ENCODE measurements at regions not wholly inside any gene's neighbourhood (a gene's known extent, or its start where the extent isn't known, plus 50 kb on each side); places are given as distances from the start of the nearest gene placed in this dataset.
"Not testable (repeated sequence)": the region's sequence is repeated elsewhere in the genome, so short reads cannot be mapped to it uniquely, and the experiment has no call there.

DNA sequence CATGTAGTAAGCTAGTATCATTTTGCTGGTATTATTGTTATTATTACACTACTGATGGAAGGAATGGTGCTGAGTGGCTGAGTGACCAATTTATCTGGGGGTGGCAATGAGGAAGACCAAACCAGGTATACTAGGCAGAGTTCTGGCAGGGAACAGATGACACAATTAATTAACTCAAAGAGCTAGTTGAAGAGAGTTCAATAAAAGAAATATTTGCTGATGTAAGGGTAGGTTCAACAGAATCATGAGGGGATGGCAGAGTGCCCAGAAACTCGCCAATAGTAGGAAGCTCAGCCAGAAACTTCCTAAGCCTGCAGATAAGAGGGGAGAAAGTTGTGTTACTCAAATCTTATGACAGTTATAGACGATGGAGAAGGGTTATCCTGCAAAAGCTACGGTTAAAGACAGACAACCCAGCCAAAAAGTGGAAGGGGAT is 352.5 kb downstream of the KCNJ2 start (continued):
- TF ChIP-seq, protein P1, sequence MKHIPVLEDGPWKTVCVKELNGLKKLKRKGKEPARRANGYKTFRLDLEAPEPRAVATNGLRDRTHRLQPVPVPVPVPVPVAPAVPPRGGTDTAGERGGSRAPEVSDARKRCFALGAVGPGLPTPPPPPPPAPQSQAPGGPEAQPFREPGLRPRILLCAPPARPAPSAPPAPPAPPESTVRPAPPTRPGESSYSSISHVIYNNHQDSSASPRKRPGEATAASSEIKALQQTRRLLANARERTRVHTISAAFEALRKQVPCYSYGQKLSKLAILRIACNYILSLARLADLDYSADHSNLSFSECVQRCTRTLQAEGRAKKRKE (CRISPR knock-in tag; IDR thresholded peaks at IDR 0.05; ENCODE audit: low read depth), result no peak
- TF ChIP-seq CBX8 (IDR thresholded peaks at IDR 0.05) (no peak), RARB (CRISPR knock-in tag; IDR thresholded peaks at IDR 0.05) (no peak), POLR2A (IDR thresholded peaks at IDR 0.05; ENCODE audit: low read length) (no peak), HEYL (CRISPR knock-in tag; IDR thresholded peaks at IDR 0.05) (no peak), EP300 (IDR thresholded peaks at IDR 0.05) (no peak), CBX2 (IDR thresholded peaks at IDR 0.05; ENCODE audit: borderline replicate concordance, low read depth) (no peak), HOXB5 (CRISPR knock-in tag; IDR thresholded peaks at IDR 0.05) (no peak), EHF (CRISPR knock-in tag; IDR thresholded peaks at IDR 0.05) (no peak)
- TF ChIP-seq, protein P2, sequence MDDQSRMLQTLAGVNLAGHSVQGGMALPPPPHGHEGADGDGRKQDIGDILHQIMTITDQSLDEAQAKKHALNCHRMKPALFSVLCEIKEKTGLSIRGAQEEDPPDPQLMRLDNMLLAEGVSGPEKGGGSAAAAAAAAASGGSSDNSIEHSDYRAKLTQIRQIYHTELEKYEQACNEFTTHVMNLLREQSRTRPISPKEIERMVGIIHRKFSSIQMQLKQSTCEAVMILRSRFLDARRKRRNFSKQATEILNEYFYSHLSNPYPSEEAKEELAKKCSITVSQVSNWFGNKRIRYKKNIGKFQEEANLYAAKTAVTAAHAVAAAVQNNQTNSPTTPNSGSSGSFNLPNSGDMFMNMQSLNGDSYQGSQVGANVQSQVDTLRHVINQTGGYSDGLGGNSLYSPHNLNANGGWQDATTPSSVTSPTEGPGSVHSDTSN (IDR thresholded peaks at IDR 0.05), result no peak

DNA sequence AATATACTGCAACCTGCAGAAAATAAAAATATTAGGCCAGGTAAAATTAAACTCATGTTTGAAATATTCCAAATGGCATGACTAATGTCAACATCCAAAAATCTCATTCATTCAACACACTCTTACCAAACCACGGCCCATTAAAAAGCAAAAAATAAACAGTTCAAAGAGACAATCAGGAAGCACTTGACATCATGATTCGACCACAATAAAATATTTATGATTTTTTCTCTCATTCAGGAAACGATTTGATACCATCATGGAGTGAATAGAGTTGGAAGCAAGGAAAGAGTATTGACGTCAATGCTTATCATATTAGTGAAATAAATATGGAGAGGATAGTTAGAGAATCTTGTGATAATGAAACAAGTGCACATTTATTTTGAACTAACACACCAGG is 354.1 kb downstream of the KCNJ2 start:
- WGBS (ENCODE audit: missing lambda C conversion rate), result 30% methylated on average over 4 of the region's 4 CpGs
- no peak overlapping the region for H3K4me3 ChIP-seq
- no peak overlapping the region for H3K27ac ChIP-seq
- ChIA-PET CTCF (no interaction called here), POLR2A (no interaction called here)
- H3K4me2 ChIP-seq, result no peak overlapping the region
- no peak for TF ChIP-seq TFCP2L1 (CRISPR knock-in tag; IDR thresholded peaks at IDR 0.05)
- TF ChIP-seq, protein P3, sequence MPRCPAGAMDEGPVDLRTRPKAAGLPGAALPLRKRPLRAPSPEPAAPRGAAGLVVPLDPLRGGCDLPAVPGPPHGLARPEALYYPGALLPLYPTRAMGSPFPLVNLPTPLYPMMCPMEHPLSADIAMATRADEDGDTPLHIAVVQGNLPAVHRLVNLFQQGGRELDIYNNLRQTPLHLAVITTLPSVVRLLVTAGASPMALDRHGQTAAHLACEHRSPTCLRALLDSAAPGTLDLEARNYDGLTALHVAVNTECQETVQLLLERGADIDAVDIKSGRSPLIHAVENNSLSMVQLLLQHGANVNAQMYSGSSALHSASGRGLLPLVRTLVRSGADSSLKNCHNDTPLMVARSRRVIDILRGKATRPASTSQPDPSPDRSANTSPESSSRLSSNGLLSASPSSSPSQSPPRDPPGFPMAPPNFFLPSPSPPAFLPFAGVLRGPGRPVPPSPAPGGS (IDR thresholded peaks at IDR 0.05), result no peak
- TF ChIP-seq, protein P2 (IDR thresholded peaks at IDR 0.05), result no peak
- TF ChIP-seq SMC3 (IDR thresholded peaks at IDR 0.05), result no peak
- no peak for TF ChIP-seq TP53 (CRISPR knock-in tag; IDR thresholded peaks at IDR 0.05)
- no peaks in the 10 kb centered on the region for H3K4me1 ChIP-seq
- ATAC-seq (no peak), FAIRE-seq (no peak), DNase-seq (ENCODE audit: low read depth in 1 of 2, low spot score in 1 of 2) (no peak)
- H3K9me3 ChIP-seq, result no peaks in the 10 kb centered on the region

DNA sequence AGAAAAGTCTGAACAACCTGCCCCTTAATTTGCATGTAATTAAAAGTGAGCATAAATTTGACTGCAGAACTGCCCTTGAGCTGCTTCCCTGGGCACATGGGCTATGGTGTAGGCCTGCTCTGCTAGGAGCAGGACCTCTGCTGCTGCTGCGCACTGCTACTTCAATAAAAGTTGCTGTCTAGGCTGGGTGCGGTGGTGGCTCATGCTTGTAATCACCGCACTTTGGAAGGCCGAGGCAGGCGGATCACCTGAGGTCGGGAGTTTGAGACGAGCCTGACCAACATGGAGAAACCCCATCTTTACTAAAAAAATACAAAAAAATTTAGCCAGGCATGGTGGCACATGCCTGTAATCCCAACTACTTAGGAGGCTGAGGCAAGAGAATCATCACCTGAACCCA is 355.7 kb downstream of the KCNJ2 start:
- ATAC-seq; H3K4me2 ChIP-seq; H3K27ac ChIP-seq; POLR2A ChIA-PET; H3K9me3 ChIP-seq; H3K4me3 ChIP-seq; H3K4me1 ChIP-seq; FAIRE-seq; CTCF ChIA-PET; DNase-seq (ENCODE audit: low read depth in 1 of 2, low spot score in 1 of 2): not testable (repeated sequence)
- WGBS (ENCODE audit: missing lambda C conversion rate), result 90% methylated on average over 7 of the region's 7 CpGs

DNA sequence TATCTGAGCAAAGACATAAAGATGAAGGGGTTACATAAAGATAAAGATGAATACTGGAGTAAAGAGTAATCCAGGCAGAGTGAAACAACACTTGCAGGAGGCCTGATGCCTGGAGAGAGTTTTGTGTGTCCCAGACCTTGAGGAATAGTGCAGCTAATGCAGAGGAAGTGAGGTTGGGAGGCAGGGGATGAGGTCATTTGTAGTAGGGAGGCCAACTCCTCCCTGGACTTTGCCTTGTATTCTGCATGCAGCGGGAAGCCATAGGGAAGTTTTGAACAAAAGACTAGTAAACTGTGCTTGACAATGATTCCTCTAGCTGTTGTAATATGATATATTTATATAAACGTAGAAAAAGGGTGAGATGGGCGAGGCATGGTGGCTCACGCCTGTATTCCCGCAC is 356.6 kb downstream of the KCNJ2 start:
- no peak overlapping the region for H3K4me2 ChIP-seq
- CTCF ChIA-PET, result no interaction called here
- no peak for FAIRE-seq
- 58% methylated on average over 5 of the region's 5 CpGs for WGBS (ENCODE audit: missing lambda C conversion rate)
- TF ChIP-seq TFCP2L1 (CRISPR knock-in tag; IDR thresholded peaks at IDR 0.05), result no peak
- TF ChIP-seq, protein P2 (IDR thresholded peaks at IDR 0.05), result no peak
- TF ChIP-seq TP53 (CRISPR knock-in tag; IDR thresholded peaks at IDR 0.05), result no peak
- no peak for TF ChIP-seq FOSB (CRISPR knock-in tag; IDR thresholded peaks at IDR 0.05)
- TF ChIP-seq, protein P4, sequence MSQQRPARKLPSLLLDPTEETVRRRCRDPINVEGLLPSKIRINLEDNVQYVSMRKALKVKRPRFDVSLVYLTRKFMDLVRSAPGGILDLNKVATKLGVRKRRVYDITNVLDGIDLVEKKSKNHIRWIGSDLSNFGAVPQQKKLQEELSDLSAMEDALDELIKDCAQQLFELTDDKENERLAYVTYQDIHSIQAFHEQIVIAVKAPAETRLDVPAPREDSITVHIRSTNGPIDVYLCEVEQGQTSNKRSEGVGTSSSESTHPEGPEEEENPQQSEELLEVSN (IDR thresholded peaks at IDR 0.05; ENCODE audit: borderline replicate concordance, low read depth), result no peak
- no peak for TF ChIP-seq JUN (IDR thresholded peaks at IDR 0.05)
- DNase-seq (ENCODE audit: low read depth in 1 of 2, low spot score in 1 of 2), result no peak
- H3K4me3 ChIP-seq, result no peak overlapping the region
- H3K27ac ChIP-seq, result no peak overlapping the region
- H3K9me3 ChIP-seq, result no peaks in the 10 kb centered on the region
- ATAC-seq, result no peak
- H3K4me1 ChIP-seq, result no peaks in the 10 kb centered on the region
- POLR2A ChIA-PET, result no interaction called here
